A673 (cell line): ENCODE measurements at regions not wholly inside any gene's neighbourhood (a gene's known extent, or its start where the extent isn't known, plus 50 kb on each side); places are given as distances from the start of the nearest gene placed in this dataset.

Source experiments
- CTCF ChIP-seq: fragments of 300-800, 200-600 bp; sonication (generic); conservative IDR thresholded peaks from 2 replicates; pipeline ENCODE4 v1.5.1; 2017; ENCODE audit warnings: low read depth, mild to moderate bottlenecking, antibody characterized with exemption, low read length, moderate library complexity, mixed read lengths
- EZH2 ChIP-seq: fragments of 200-600 bp; sonication (generic); IDR thresholded peaks from 2 replicates; pipeline ENCODE4 v1.6.1; 2017; ENCODE audit warnings: borderline replicate concordance, low read depth, mild to moderate bottlenecking, mixed read lengths, antibody characterized with exemption, low read length; ENCODE audit not compliant: poor library complexity, severe bottlenecking

- TF ChIP-seq CTCF: no peak
- TF ChIP-seq EZH2: no peak
These were observed 169.5 kb downstream of the TLR4 start for GRCh38 chr9:117873664-117874063.
